HepG2 (cell line): ENCODE measurements at regions not wholly inside any gene's neighbourhood (a gene's known extent, or its start where the extent isn't known, plus 50 kb on each side); places are given as distances from the start of the nearest gene placed in this dataset.

Source experiments
- ATM ChIP-seq: fragments of 450-650 bp; IDR thresholded peaks from 2 replicates; pipeline ENCODE4 v1.7.1; 2017; ENCODE audit warnings: mild to moderate bottlenecking, borderline replicate concordance
- CERS6 ChIP-seq: sonication (generic); formaldehyde crosslinking; IDR thresholded peaks from 2 replicates; pipeline ENCODE4 v1.5.0; 2020; ENCODE audit warnings: missing genetic modification reagents
- HMG20B ChIP-seq: conservative IDR thresholded peaks from 2 replicates; pipeline ENCODE4 v1.6.1; 2016; ENCODE audit warnings: missing genetic modification reagents, missing compliant biosample characterization
- MTF1 ChIP-seq: sonication (generic); formaldehyde crosslinking; IDR thresholded peaks from 2 replicates; pipeline ENCODE4 v1.5.0; 2020; ENCODE audit warnings: missing genetic modification reagents
- PLRG1 ChIP-seq: fragments of 450-650 bp; conservative IDR thresholded peaks from 2 replicates; pipeline ENCODE4 v1.6.1; 2016
- RFX3 ChIP-seq: IDR thresholded peaks from 2 replicates; pipeline ENCODE4 v1.6.1; 2016; ENCODE audit warnings: missing biosample characterization, missing genetic modification reagents
- SPEN ChIP-seq: sonication (generic); formaldehyde crosslinking; IDR thresholded peaks from 2 replicates; pipeline ENCODE4 v1.5.1; 2020; ENCODE audit warnings: low read depth, mild to moderate bottlenecking, missing genetic modification reagents
- ZFX ChIP-seq: sonication (generic); formaldehyde crosslinking; IDR thresholded peaks from 2 replicates; pipeline ENCODE4 v1.4.0; 2020; ENCODE audit warnings: mild to moderate bottlenecking, low read depth, missing genetic modification reagents, moderate library complexity
- ZNF160 ChIP-seq: sonication (generic); formaldehyde crosslinking; IDR thresholded peaks from 2 replicates; pipeline ENCODE4 v1.8.0; 2022; ENCODE audit warnings: mild to moderate bottlenecking, inconsistent platforms, missing genetic modification reagents
- ZNF562 ChIP-seq: sonication (generic); formaldehyde crosslinking; IDR thresholded peaks from 2 replicates; pipeline ENCODE4 v1.8.0; 2022; ENCODE audit warnings: missing genetic modification reagents, borderline replicate concordance
- ZNF781 ChIP-seq: sonication (generic); formaldehyde crosslinking; IDR thresholded peaks from 2 replicates; pipeline ENCODE4 v1.5.1; 2020; ENCODE audit warnings: borderline replicate concordance, mild to moderate bottlenecking, missing genetic modification reagents; ENCODE audit errors: not compliant biosample characterization
- TF ChIP-seq, protein P1 (sequence below): sonication (generic); IDR thresholded peaks from 2 replicates; pipeline ENCODE4 v1.6.1; 2016; ENCODE audit warnings: low read depth, borderline replicate concordance
- TF ChIP-seq, protein P2 (sequence below), 2 experiments: sonication (generic) in 1 of 2; formaldehyde crosslinking in 1 of 2; IDR thresholded peaks; 2 replicates each; pipeline versions ENCODE4 v1.4.0 to v1.6.1; 2018 to 2020; ENCODE audit warnings: missing genetic modification reagents in 2 of 2, borderline replicate concordance in 1 of 2, low read depth in 1 of 2, mild to moderate bottlenecking in 1 of 2, missing biosample characterization in 1 of 2

GRCh38 chr7:20535541-20535940, 79.9 kb upstream of the ABCB5 start (continued):
- no peak for TF ChIP-seq CERS6 (CRISPR knock-in tag)
- no peak for TF ChIP-seq ZFX
- no peak for TF ChIP-seq HMG20B (CRISPR knock-in tag)
- TF ChIP-seq PLRG1, result no peak
- TF ChIP-seq, protein P1, sequence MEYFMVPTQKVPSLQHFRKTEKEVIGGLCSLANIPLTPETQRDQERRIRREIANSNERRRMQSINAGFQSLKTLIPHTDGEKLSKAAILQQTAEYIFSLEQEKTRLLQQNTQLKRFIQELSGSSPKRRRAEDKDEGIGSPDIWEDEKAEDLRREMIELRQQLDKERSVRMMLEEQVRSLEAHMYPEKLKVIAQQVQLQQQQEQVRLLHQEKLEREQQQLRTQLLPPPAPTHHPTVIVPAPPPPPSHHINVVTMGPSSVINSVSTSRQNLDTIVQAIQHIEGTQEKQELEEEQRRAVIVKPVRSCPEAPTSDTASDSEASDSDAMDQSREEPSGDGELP, result no peak
- TF ChIP-seq MTF1 (CRISPR knock-in tag), result no peak
- no peak for TF ChIP-seq ZNF160 (CRISPR knock-in tag)
- TF ChIP-seq RFX3 (CRISPR knock-in tag), result no peak
- TF ChIP-seq ATM, result no peak
- no peak for TF ChIP-seq ZNF781 (CRISPR knock-in tag)
- TF ChIP-seq, protein P2, sequence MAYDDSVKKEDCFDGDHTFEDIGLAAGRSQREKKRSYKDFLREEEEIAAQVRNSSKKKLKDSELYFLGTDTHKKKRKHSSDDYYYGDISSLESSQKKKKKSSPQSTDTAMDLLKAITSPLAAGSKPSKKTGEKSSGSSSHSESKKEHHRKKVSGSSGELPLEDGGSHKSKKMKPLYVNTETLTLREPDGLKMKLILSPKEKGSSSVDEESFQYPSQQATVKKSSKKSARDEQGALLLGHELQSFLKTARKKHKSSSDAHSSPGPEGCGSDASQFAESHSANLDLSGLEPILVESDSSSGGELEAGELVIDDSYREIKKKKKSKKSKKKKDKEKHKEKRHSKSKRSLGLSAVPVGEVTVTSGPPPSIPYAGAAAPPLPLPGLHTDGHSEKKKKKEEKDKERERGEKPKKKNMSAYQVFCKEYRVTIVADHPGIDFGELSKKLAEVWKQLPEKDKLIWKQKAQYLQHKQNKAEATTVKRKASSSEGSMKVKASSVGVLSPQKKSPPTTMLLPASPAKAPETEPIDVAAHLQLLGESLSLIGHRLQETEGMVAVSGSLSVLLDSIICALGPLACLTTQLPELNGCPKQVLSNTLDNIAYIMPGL (CRISPR knock-in tag; IDR thresholded peaks at IDR 0.05; ENCODE audit: borderline replicate concordance in 1 of 2, low read depth in 1 of 2), result no peak
- no peak for TF ChIP-seq SPEN (CRISPR knock-in tag)
- no peak for TF ChIP-seq ZNF562 (CRISPR knock-in tag)
- TF ChIP-seq, all 625 proteins: peak for 0
